HG02852 (cell line): ENCODE measurements at regions not wholly inside any gene's neighbourhood (a gene's known extent, or its start where the extent isn't known, plus 50 kb on each side); places are given as distances from the start of the nearest gene placed in this dataset.

Experiments used
- ATAC-seq: cut with Tn5 transposase; IDR thresholded peaks from one replicate; pipeline ENCODE4 v1.9.1; 2021; ENCODE audit warnings: mild to moderate bottlenecking, moderate library complexity; ENCODE audit not compliant: unreplicated experiment

GRCh38 chr6:103231181-103231580 lies 1628.5 kb downstream of the HACE1 start:
- no peak for ATAC-seq

- ATAC-seq: no peak
Observed at GRCh38 chr6:103215847-103216246, 1643.9 kb downstream of the HACE1 start.

- no peak for ATAC-seq
Observed at GRCh38 chr6:103210686-103211085, 1649.0 kb downstream of the HACE1 start.

GRCh38 chr6:103198386-103198785 lies 1661.3 kb downstream of the HACE1 start:
- no peak for ATAC-seq

GRCh38 chr6:103193413-103193812 lies 1666.3 kb downstream of the HACE1 start:
- peak; percentile 72 for ATAC-seq

GRCh38 chr6:103191391-103192093 lies 1668.2 kb downstream of the HACE1 start:
- no peak for ATAC-seq

- ATAC-seq: no peak
Observed at GRCh38 chr6:103184776-103185175, 1674.9 kb downstream of the HACE1 start.

- ATAC-seq: no peak
Observed at GRCh38 chr6:103183831-103184411, 1675.8 kb downstream of the HACE1 start.

- no peak for ATAC-seq
Observed at GRCh38 chr6:103178193-103178592, 1681.5 kb downstream of the HACE1 start.

- ATAC-seq: no peak
Observed at GRCh38 chr6:103177791-103178190, 1681.9 kb downstream of the HACE1 start.

- ATAC-seq: no peak
Observed at GRCh38 chr6:103175056-103175455, 1684.7 kb downstream of the HACE1 start.

- ATAC-seq: no peak
Observed at GRCh38 chr6:103167345-103168071, 1692.2 kb downstream of the HACE1 start.

- no peak for ATAC-seq
Observed at GRCh38 chr6:103154779-103155572, 1704.7 kb downstream of the HACE1 start.

- no peak for ATAC-seq
Observed at GRCh38 chr6:103153016-103153415, 1706.7 kb downstream of the HACE1 start.

- no peak for ATAC-seq
Observed at GRCh38 chr6:103142902-103143301, 1716.8 kb downstream of the HACE1 start.

GRCh38 chr6:103140308-103141027 lies 1719.3 kb downstream of the HACE1 start:
- no peak for ATAC-seq

- no peak for ATAC-seq
Observed at GRCh38 chr6:103139377-103139776, 1720.3 kb downstream of the HACE1 start.

- no peak for ATAC-seq
Observed at GRCh38 chr6:103124471-103124870, 1731.0 kb downstream of the GRIK2 start.

GRCh38 chr6:103122766-103123601 lies 1729.5 kb downstream of the GRIK2 start:
- ATAC-seq: peak; percentile 78

GRCh38 chr6:103119056-103119455 lies 1725.5 kb downstream of the GRIK2 start:
- ATAC-seq: no peak
